ENCODE measurements at regions not wholly inside any gene's neighbourhood (a gene's known extent, or its start where the extent isn't known, plus 50 kb on each side); places are given as distances from the start of the nearest gene placed in this dataset.

DNA sequence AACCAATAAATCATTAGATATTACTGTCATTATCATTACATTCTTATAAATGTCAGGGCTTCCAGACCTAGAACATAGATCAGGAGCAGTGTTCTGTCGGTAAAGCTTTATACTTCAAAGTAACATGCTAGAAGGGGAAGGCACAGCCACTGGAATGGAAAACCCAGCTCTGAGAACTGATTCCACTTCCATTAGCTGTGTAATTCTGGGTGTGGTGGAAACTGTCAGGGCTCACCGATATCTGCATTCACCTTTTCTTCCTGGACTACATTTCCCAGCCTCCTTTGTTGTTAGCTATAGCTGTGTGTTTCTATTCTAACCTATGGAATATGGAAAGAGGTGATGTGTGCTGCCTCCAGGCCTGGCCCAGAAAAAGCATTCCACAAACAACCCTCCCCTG, 585.8 kb downstream of the BUD13 start:
- H3K4me1 Mint-ChIP-seq = no peaks in the 10 kb centered on the region
- H3K4me3 Mint-ChIP-seq = no peak overlapping the region
- no peak overlapping the region for H3K27ac Mint-ChIP-seq
- ChIA-PET POLR2A (no interaction called here), CTCF (no interaction called here)
- H3K36me3 Mint-ChIP-seq (ENCODE audit: low read depth) = no peaks in the 10 kb centered on the region
- no peak for DNase-seq
- no peaks in the 10 kb centered on the region for H3K9me3 Mint-ChIP-seq
- peaks cover 5% of the 10 kb centered on the region for H3K27me3 Mint-ChIP-seq

DNA sequence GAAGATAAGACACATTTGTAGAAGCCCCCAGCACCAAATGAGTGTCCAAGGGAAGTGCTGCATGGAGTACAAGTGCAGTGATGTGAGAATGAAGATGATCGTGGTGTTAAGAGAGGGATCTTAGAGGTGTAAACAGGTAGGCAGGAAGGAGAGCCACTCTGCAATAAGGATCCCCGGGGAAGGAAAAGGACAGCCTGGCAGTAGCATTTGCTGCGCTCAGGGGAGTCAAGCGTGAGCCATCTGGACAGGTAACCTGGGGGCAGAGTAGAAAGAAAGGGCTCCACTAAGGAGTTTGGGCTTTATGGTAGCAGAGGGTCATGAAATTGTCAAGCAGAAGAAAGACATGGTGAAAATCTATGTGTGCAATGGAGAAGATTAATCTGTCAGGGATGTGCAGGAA, 587.2 kb downstream of the BUD13 start:
- Mint-ChIP-seq H3K4me3 (no peak overlapping the region), H3K27me3 (peaks cover 4% of the 10 kb centered on the region), H3K27ac (no peak overlapping the region), H3K9me3 (no peaks in the 10 kb centered on the region), H3K36me3 (ENCODE audit: low read depth) (no peaks in the 10 kb centered on the region), H3K4me1 (no peaks in the 10 kb centered on the region)
- ChIA-PET CTCF (no interaction called here), POLR2A (no interaction called here)
- no peak for DNase-seq

DNA sequence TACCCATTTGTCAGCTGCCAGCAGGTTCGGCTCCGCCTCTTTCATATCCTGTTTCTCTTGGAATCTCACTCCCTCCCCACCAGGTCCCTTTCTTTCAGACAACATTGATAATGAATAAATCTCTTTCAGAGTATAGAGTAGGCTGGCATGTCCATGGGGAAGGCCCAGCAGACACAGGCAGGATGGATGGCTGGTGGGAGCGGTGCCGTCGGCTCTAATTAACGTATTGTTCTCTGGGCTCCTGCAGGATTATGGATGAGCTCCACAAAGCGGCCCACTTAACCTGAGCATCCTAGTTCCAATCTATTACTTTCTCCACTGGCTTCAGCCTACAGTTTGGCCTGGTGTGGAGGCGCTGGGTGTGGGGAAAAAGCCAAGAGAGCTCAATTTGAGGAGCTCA, 588.0 kb downstream of the BUD13 start:
- H3K4me1 Mint-ChIP-seq = no peaks in the 10 kb centered on the region
- CTCF ChIA-PET = interaction anchor here (1.2 kb wide), 1 partner anchor 9 kb away, joined by 3 read pairs; no protein-coding TSS in a partner anchor
- POLR2A ChIA-PET = no interaction called here

DNA sequence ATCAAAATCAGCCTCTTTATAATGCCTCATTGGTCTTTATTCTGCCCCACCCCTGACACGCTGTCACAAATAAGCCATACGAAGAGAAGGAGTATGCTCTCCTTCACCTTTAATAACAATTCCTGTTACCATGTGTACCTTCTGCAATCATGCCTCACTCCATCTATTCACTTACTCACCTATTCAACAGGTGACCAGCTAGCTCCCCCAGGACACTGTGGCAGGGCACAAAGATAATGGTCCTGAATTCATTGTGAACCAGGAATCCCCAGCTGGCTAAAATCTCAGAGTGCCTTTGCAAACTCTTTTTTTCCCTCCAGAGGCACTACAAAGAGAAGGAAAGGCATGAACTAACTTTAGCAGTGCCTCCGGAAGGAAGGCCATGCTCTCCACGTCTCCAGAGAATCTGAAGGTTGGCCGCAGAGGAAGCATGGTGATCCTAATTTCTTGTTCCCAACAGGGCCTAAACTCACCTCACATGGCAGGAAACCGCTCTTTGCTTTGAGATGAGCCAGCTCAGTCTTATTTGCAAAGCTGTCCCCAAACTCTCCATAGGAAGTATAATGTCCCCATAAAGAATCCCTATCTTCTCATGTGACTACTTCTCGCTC, 590.3 kb downstream of the BUD13 start:
- Mint-ChIP-seq H3K9me3 (no peaks in the 10 kb centered on the region), H3K4me3 (no peak overlapping the region), H3K4me1 (no peaks in the 10 kb centered on the region), H3K27ac (no peak overlapping the region), H3K27me3 (no peaks in the 10 kb centered on the region), H3K36me3 (ENCODE audit: low read depth) (no peaks in the 10 kb centered on the region)
- no peak for DNase-seq
- POLR2A ChIA-PET = no interaction called here
- CTCF ChIA-PET = no interaction called here

More for the DNA sequence above, 588.0 kb downstream of the BUD13 start:
- Mint-ChIP-seq H3K36me3 (ENCODE audit: low read depth) (no peaks in the 10 kb centered on the region), H3K9me3 (no peaks in the 10 kb centered on the region), H3K4me3 (no peak overlapping the region), H3K27me3 (no peaks in the 10 kb centered on the region), H3K27ac (no peak overlapping the region)
- no peak for DNase-seq

DNA sequence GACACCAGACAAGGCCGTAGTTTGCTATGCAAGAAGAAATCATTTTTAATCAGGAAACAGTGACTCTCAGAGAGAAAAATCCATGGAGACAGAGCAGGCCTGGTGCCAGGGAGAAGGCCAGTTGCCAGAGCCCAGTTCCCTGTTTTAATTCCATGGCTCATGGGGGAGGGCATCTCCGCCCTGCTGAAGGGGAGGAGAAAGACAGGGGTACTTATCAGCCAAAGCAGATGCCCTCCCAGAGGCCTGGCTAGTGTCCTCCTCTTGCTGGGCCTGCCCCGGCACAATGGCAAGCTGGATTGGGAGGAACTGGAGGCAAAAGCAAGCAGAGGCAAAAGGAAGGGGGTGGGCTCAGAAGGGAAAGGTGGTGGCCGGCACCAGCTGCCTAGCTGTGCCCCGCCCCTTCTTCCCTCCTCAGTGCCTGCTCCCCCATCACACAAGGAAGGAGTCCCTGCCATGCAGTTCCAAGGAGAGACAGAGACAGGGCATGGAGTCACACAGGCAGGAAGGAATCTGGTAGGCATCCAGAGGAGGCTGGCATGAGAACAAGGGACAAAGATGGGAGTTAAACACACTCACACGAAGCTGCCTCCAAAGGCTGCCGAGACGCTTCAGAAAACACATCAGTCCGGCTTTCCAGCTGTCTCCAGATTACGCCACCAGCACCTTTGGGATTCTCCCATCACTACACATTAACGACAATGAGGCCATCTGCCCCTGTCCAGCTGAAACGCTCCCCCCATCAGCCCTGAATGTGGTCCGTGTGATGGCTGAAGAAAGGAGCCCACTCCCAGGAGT, 591.8 kb downstream of the BUD13 start:
- no peaks in the 10 kb centered on the region for H3K9me3 Mint-ChIP-seq
- H3K36me3 Mint-ChIP-seq (ENCODE audit: low read depth) = no peaks in the 10 kb centered on the region
- H3K4me3 Mint-ChIP-seq = no peak overlapping the region
- DNase-seq = no peak
- no peaks in the 10 kb centered on the region for H3K27me3 Mint-ChIP-seq
- no peaks in the 10 kb centered on the region for H3K4me1 Mint-ChIP-seq
- ChIA-PET CTCF (no interaction called here), POLR2A (no interaction called here)
- H3K27ac Mint-ChIP-seq = no peak overlapping the region

DNA sequence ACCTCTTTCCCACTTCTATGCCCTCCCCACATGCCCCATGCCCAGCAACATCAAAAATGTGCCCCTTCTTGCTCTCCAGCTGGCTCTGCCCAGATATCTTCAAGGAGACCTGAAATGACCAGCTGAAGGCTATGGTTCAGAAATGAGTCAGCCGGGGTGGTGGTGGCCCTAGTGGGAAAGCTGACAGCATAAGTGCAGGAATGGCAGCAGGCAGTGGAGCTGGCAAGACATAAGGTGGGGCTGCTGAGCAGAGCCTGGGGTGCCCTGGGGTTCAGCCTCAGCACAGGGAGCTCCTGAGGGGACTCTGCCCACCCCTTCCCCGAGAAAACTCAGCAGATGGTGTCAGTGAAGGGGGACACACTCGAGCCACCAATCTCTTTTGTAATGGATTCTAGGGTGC, 593.4 kb downstream of the BUD13 start:
- POLR2A ChIA-PET = no interaction called here
- DNase-seq = no peak
- Mint-ChIP-seq H3K4me3 (no peak overlapping the region), H3K27ac (no peak overlapping the region), H3K9me3 (no peaks in the 10 kb centered on the region), H3K27me3 (no peaks in the 10 kb centered on the region), H3K4me1 (no peaks in the 10 kb centered on the region), H3K36me3 (ENCODE audit: low read depth) (no peaks in the 10 kb centered on the region)
- CTCF ChIA-PET = no interaction called here

DNA sequence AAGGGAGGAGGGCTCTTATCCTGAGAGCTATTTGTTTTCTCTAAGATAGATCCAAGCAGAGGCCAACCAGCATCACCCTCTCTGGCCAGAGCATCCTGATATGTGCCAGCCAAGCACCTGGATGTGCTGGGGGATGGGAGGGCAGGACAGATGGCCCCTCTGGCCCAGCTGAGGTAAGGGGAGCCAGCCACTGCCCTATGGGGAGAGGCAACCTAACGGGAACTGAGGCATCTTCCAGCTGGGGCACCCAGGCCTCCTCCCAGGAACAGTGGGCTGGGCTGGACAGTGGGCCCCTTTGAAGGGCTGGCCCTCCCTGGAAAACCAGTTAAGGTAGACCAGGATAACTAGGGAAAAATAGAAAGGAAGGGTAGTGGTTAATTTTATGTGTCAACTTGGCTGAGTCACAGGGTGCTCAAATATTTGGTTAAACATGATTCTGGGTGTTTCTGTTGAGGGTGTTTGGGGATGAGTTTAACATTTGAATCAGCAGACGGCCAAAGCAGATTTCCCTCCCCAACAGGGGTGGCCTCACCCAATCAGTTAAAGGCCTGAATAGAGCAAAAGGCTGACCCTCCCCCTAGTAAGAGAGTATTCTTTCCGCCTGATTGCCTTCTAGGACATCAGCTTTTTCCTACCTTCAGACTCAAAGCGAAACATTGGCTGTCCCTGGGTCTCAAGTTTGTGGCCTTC, 595.1 kb downstream of the BUD13 start:
- no peak for DNase-seq
- Mint-ChIP-seq H3K4me1 (no peaks in the 10 kb centered on the region), H3K27me3 (no peaks in the 10 kb centered on the region), H3K4me3 (no peak overlapping the region), H3K9me3 (no peaks in the 10 kb centered on the region), H3K36me3 (ENCODE audit: low read depth) (no peaks in the 10 kb centered on the region), H3K27ac (no peak overlapping the region)
- CTCF ChIA-PET = no interaction called here
- POLR2A ChIA-PET = no interaction called here

DNA sequence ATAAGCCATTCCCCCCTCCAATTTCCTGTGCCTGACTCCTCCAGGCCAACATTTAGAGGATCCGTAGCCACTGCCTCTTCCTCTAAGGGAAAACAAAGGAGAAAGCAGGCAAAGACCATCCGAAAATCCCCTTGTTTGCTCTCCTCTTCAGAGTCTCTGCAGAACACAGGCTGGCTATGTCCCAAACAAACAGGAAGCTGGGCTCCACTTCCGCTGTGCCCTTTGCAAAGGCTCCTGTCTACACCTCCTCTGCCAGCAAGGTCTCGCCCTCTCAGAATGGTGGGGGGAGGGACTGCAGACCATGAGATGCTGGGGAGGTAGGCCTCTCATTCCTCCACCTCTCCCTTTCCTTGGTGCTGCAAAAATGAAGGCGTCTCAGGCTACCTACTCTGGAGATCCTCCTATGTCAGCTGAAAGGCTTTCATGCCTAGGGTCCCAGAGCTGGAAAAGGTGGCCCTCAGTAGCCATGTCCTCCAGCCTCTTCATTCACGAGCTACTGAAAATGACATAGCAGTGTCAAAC, 596.2 kb downstream of the BUD13 start:
- no peak overlapping the region for H3K27ac Mint-ChIP-seq
- no peaks in the 10 kb centered on the region for H3K4me1 Mint-ChIP-seq
- no peaks in the 10 kb centered on the region for H3K9me3 Mint-ChIP-seq
- POLR2A ChIA-PET = no interaction called here
- no peaks in the 10 kb centered on the region for H3K27me3 Mint-ChIP-seq
- no peaks in the 10 kb centered on the region for H3K36me3 Mint-ChIP-seq (ENCODE audit: low read depth)
- no peak for DNase-seq
- CTCF ChIA-PET = interaction anchor here (1.1 kb wide), 1 partner anchor 12 kb away, joined by 3 read pairs; no protein-coding TSS in a partner anchor
- no peak overlapping the region for H3K4me3 Mint-ChIP-seq

DNA sequence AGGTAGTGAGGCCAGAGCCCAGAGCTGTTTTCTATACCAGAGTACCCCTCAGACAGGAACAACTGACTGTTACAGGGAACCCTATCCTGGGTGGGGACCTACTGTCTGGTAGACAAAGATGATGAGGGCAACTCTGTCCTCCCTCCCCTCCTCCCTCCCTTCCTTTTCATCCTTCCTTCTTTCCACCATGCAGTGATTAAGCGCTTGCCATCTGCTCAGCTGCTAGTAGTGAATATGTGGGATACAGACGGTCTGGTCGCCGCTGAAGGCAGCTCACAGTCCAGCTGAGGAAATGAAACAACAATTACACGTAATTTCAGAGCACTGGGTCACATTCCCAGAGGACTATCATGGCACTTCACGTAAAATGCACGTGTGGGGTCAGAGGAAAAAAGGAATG, 597.1 kb downstream of the BUD13 start:
- ChIA-PET CTCF (no interaction called here), POLR2A (no interaction called here)
- Mint-ChIP-seq H3K4me1 (no peaks in the 10 kb centered on the region), H3K27me3 (no peaks in the 10 kb centered on the region), H3K4me3 (no peak overlapping the region), H3K27ac (no peak overlapping the region), H3K36me3 (ENCODE audit: low read depth) (no peaks in the 10 kb centered on the region), H3K9me3 (no peaks in the 10 kb centered on the region)
- no peak for DNase-seq

DNA sequence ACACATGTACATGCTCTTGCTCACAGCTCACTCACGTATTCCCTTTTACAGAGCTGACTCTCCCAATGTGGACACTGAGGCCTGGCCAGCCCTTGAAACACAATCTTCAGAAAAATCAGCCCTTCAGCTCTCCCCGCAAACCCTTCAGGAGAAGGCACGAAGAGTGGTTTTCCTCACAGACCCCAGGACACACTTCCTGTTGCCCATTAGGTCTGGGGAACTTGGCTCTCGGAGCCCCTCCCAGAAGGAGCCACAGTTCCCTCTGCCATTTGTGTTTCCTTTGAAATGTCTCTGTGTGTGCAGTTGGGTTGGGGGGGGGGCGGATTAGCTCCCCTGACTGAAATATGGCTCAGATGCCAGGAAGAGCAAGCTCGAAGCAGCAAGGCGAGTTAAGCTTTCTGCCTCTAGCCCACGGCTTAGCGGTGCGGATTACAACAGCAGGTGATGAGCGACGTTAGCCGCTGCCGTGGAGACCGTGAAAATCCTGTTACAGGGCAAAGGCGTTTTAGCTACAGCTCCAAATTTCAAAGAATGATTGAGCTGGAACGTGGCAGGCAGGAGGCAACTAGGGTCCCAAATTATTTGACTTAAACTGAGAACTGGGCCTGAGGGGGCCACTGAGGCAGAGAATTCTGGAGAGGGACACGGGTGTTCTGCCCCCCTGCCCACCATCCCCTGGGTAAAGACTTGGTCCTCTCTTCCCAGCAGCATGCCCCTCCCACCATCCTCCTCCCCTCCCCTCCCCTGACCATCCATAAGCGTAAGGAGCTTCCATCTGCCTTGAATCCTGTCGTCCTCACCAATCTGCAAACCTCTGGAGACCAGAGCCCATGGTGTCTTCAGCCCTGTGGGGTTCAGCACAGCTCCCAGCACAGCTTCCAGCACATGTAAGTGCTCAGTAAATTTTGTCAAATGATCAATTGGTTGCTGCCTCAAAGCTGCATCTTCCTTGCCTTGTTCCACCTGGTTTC, 598.6 kb downstream of the BUD13 start:
- H3K4me1 Mint-ChIP-seq = no peaks in the 10 kb centered on the region
- POLR2A ChIA-PET = no interaction called here
- CTCF ChIA-PET = no interaction called here

DNA sequence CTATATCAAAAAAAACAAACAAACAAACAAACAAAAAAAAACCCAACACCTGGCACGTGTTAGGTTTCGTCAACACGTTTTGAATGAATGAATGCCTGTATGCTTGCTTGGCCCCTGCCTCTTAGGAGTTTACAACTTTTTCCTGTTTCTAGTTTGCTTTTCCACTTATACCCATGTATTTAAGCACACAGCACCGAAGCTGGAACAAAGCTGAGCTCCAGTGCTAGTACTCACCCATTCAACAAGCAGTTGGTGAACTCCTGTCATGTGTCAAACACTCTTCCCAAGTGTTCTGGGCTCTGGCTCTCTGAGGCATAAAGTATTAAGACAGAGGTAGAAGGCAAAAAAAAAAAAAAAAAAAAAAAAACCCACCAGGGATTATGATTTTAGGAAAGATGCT, 599.3 kb downstream of the BUD13 start:
- Mint-ChIP-seq H3K4me1 (no peaks in the 10 kb centered on the region), H3K27me3 (no peaks in the 10 kb centered on the region), H3K9me3 (no peaks in the 10 kb centered on the region), H3K27ac (no peak overlapping the region), H3K4me3 (no peak overlapping the region), H3K36me3 (ENCODE audit: low read depth) (no peaks in the 10 kb centered on the region)
- ChIA-PET POLR2A (no interaction called here), CTCF (no interaction called here)
- DNase-seq = no peak

More for the DNA sequence above, 598.6 kb downstream of the BUD13 start:
- H3K4me3 Mint-ChIP-seq = no peak overlapping the region
- no peaks in the 10 kb centered on the region for H3K27me3 Mint-ChIP-seq
- peak; percentile 2 for DNase-seq
- no peaks in the 10 kb centered on the region for H3K9me3 Mint-ChIP-seq
- H3K36me3 Mint-ChIP-seq (ENCODE audit: low read depth) = no peaks in the 10 kb centered on the region
- no peak overlapping the region for H3K27ac Mint-ChIP-seq

DNA sequence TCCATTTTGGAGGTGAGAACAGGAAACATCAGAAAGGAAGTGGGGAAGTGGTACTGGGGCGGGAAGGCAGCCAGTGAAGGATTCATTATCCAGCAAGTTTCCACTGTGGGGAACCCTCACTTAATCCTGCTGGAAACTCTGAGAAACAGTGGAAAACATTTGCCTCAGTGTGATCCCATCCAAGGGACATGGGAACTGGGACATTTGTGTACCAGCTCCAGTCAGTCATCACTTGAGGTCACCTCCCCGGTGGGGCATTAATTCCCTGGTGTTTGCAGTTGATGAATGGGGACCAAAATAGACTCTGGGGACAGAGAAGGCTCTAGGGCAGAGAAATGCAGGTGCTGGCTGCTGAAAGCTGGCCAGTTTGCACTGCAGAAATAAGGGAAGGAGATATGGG, 599.9 kb downstream of the BUD13 start:
- no peaks in the 10 kb centered on the region for H3K4me1 Mint-ChIP-seq
- CTCF ChIA-PET = no interaction called here

DNA sequence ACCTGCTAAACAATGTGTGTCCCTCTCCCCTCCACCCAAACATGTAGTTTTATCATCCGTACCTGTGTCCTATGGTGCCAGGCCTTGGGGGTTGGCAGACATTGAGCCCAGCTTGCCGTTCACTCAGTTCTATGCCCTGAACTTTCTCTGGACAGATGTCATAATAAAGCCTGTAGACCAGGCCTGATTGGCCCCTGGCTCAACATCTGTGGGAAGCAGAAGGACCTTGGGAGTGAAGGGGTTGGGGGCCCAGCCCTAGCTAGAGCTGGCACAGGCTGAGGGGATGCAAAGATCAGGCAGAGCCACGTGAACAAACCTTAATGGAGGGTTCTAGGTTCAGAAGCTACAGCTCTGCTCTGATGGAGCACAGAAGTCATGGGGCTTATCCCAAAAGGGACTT, 600.6 kb downstream of the BUD13 start:
- Mint-ChIP-seq H3K36me3 (ENCODE audit: low read depth) (no peaks in the 10 kb centered on the region), H3K4me1 (no peaks in the 10 kb centered on the region), H3K9me3 (no peaks in the 10 kb centered on the region), H3K4me3 (no peak overlapping the region), H3K27me3 (no peaks in the 10 kb centered on the region), H3K27ac (no peak overlapping the region)
- no peak for DNase-seq
- ChIA-PET CTCF (no interaction called here), POLR2A (no interaction called here)

More for the DNA sequence above, 599.9 kb downstream of the BUD13 start:
- no peak for DNase-seq
- POLR2A ChIA-PET = no interaction called here
- no peaks in the 10 kb centered on the region for H3K9me3 Mint-ChIP-seq
- H3K36me3 Mint-ChIP-seq (ENCODE audit: low read depth) = no peaks in the 10 kb centered on the region
- no peaks in the 10 kb centered on the region for H3K27me3 Mint-ChIP-seq
- H3K27ac Mint-ChIP-seq = no peak overlapping the region
- no peak overlapping the region for H3K4me3 Mint-ChIP-seq

Measured in activated CD4-positive, alpha-beta T cell treated with anti-CD3 and anti-CD28 coated beads, Interleukin-2, amount 10 ng/mL, durations not matched to agents 7 days and 5 days (primary cell).